B cell (primary cell): ENCODE measurements at regions not wholly inside any gene's neighbourhood (a gene's known extent, or its start where the extent isn't known, plus 50 kb on each side); places are given as distances from the start of the nearest gene placed in this dataset.
"Not testable (repeated sequence)": the region's sequence is repeated elsewhere in the genome, so short reads cannot be mapped to it uniquely, and the experiment has no call there.

ENCODE experiments used
- ATAC-seq: fragments of 200-7000 bp; cut with Tn5 transposase; one replicate; pipeline ENCODE4 v1.10.0; 2021; ENCODE audit warnings: low read depth, mild to moderate bottlenecking, moderate number of reproducible peaks, moderate library complexity
- CTCF ChIA-PET: fragments of 350-600 bp; sonication (Branson Sonifier 250); formaldehyde crosslinking; loops from one replicate; lab custom pipeline; 2021; ENCODE audit warnings: antibody characterized with exemption, inconsistent platforms; lab: Charles Lee
- POLR2A ChIA-PET: fragments of 350-600 bp; sonication (Branson Sonifier 250); formaldehyde crosslinking; loops from one replicate; lab custom pipeline; 2021; ENCODE audit warnings: antibody characterized with exemption; lab: Charles Lee
- DNase-seq: peaks from one replicate; pipeline ENCODE4 v3.0.0; 2013
- H2AFZ ChIP-seq: 2 replicates; pipeline ENCODE4 v1.6.1; 2012; ENCODE audit warnings: mild to moderate bottlenecking, low read depth, low read length; ENCODE audit not compliant: insufficient read depth, poor library complexity, severe bottlenecking
- H3K27ac ChIP-seq, 2 donors: 1 replicate in 1 of 2; 2 replicates in 1 of 2; pipeline ENCODE4 v1.5.1; 2012 to 2013; ENCODE audit warnings: low read length in 2 of 2, mild to moderate bottlenecking in 2 of 2, moderate library complexity in 1 of 2
- H3K27me3 ChIP-seq, 4 experiments: fragments of 200-600 bp in 1 of 4; sonication (generic) in 1 of 4; replicated peaks in 1 of 4; 1 replicate in 2 of 4; 2 replicates in 2 of 4; pipeline versions ENCODE4 v1.6.1 to v1.7.0; 2013 to 2016; ENCODE audit warnings: low read length in 3 of 4, mild to moderate bottlenecking in 2 of 4, mixed read lengths in 1 of 4, moderate library complexity in 1 of 4; ENCODE audit not compliant: insufficient read depth in 4 of 4, control insufficient read depth in 3 of 4; ENCODE audit errors: control extremely low read depth in 1 of 4
- H3K36me3 ChIP-seq, 2 experiments: replicated peaks in 1 of 2; 1 replicate in 1 of 2; 2 replicates in 1 of 2; pipeline versions ENCODE4 v1.6.1 to v1.7.1; 2013; ENCODE audit warnings: low read length in 1 of 2; ENCODE audit not compliant: insufficient read depth in 2 of 2, control insufficient read depth in 1 of 2; ENCODE audit errors: control extremely low read depth in 1 of 2, extremely low read depth in 1 of 2
- H3K4me1 ChIP-seq, 2 donors: fragments of 200-600 bp in 1 of 2; sonication (generic) in 1 of 2; 1 replicate in 1 of 2; 2 replicates in 1 of 2; pipeline versions ENCODE4 v1.5.1 to v1.6.1; 2013 to 2017; ENCODE audit warnings: low read length in 2 of 2; ENCODE audit not compliant: control insufficient read depth in 2 of 2, insufficient read depth in 2 of 2
- H3K4me2 ChIP-seq: replicated peaks from 2 replicates; pipeline ENCODE3; 2012; ENCODE audit warnings: mild to moderate bottlenecking, low read depth, low read length; ENCODE audit not compliant: poor library complexity, severe bottlenecking
- H3K4me3 ChIP-seq, 5 experiments: fragments of 200-600 bp in 1 of 5; sonication (generic) in 1 of 5; 1 replicate in 3 of 5; 2 replicates in 2 of 5; pipeline versions ENCODE4 v1.5.1 to v1.7.0; 2011 to 2016; ENCODE audit warnings: low read length in 4 of 5, mild to moderate bottlenecking in 4 of 5, low read depth in 2 of 5, control low read depth in 1 of 5, moderate library complexity in 1 of 5; ENCODE audit not compliant: insufficient read depth in 1 of 5; ENCODE audit errors: control extremely low read depth in 1 of 5, extremely low read depth in 1 of 5
- H3K79me2 ChIP-seq: fragments of 200-600 bp; sonication (generic); one replicate; pipeline ENCODE4 v1.6.0; 2016; ENCODE audit warnings: low read length; ENCODE audit not compliant: control insufficient read depth, insufficient read depth
- H3K9ac ChIP-seq: fragments of 200-600 bp; sonication (generic); 2 replicates; pipeline ENCODE4 v1.6.1; 2017; ENCODE audit warnings: mild to moderate bottlenecking, low read length, moderate library complexity
- H3K9me3 ChIP-seq, 3 donors: one replicate each; pipeline versions ENCODE4 v1.6.1 to v1.7.1; 2013; ENCODE audit warnings: low read length in 2 of 3; ENCODE audit not compliant: control insufficient read depth in 2 of 3, insufficient read depth in 1 of 3; ENCODE audit errors: control extremely low read depth in 1 of 3
- H4K20me1 ChIP-seq: 2 replicates; pipeline ENCODE4 v1.6.0; 2012; ENCODE audit warnings: mild to moderate bottlenecking, low read length; ENCODE audit not compliant: insufficient read depth, control insufficient read depth, poor library complexity, severe bottlenecking
- H3K27ac Mint-ChIP-seq: one replicate; pipeline ENCODE4 v1.8.0; 2021; ENCODE audit warnings: mixed read lengths
- H3K27me3 Mint-ChIP-seq: one replicate; pipeline ENCODE4 v1.8.0; 2021; ENCODE audit warnings: mixed read lengths
- H3K4me1 Mint-ChIP-seq: one replicate; pipeline ENCODE4 v1.8.0; 2021; ENCODE audit warnings: mixed read lengths
- H3K4me3 Mint-ChIP-seq: one replicate; pipeline ENCODE4 v1.8.0; 2021; ENCODE audit warnings: mixed read lengths
- H3K9me3 Mint-ChIP-seq: one replicate; pipeline ENCODE4 v1.8.0; 2022; ENCODE audit warnings: mixed read lengths; ENCODE audit not compliant: insufficient read depth
- EZH2 ChIP-seq: IDR thresholded peaks from 2 replicates; pipeline ENCODE4 v1.6.1; 2012; ENCODE audit warnings: borderline replicate concordance, low read depth, mild to moderate bottlenecking, moderate library complexity, low read length; ENCODE audit not compliant: insufficient read depth, poor library complexity, severe bottlenecking
- WGBS: methylation state at CpG from one replicate; pipeline ENCODE4 v1.1.5; 2013; ENCODE audit warnings: missing lambda C conversion rate; ENCODE audit not compliant: insufficient coverage; 5-methylcytosine and 5-hydroxymethylcytosine counted together
- intact Hi-C: fragments of 100-400 bp; cut with micrococcal nuclease; formaldehyde crosslinking; loops from one replicate; pipeline ENCODE4 v1.10.0; 2022
- TF ChIP-seq, protein P1 (sequence below): fragments of 200-600 bp; IDR thresholded peaks from one replicate; pipeline ENCODE4 v1.8.0; 2022; ENCODE audit warnings: antibody characterized with exemption, mild to moderate bottlenecking

DNA sequence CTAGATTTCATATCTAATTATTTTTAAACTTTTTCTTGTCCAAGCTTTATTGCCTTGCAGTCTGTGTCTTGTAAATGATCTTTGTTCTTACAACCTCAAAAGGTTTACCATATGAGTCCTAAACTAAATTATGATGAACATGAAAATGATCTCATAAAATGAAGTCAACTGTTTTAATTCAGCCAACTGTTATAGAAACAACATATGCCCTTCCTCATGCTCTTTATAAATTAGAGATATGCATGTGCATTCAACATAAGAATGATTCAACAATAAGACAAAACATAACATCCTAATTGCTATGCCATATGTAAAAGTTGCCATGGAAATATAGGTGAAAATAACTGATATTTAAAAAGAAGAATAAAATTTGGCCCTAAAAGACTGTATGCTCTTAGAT is 774.4 kb downstream of the LUZP2 start:
- no peak overlapping the region for H3K4me3 ChIP-seq
- no peaks in the 10 kb centered on the region for H3K79me2 ChIP-seq
- no peaks in the 10 kb centered on the region for H4K20me1 ChIP-seq
- no peak overlapping the region for H3K9ac ChIP-seq
- H3K4me1 ChIP-seq: no peaks in the 10 kb centered on the region
- ATAC-seq (no peak), DNase-seq (no peak)
- H3K27ac ChIP-seq: no peak overlapping the region
- Mint-ChIP-seq H3K9me3 (peaks cover 2% of the 10 kb centered on the region), H3K4me1 (no peaks in the 10 kb centered on the region), H3K4me3 (no peak overlapping the region), H3K27ac (no peak overlapping the region), H3K27me3 (no peaks in the 10 kb centered on the region)
- ChIA-PET CTCF (no interaction called here), POLR2A (no interaction called here)
- TF ChIP-seq, protein P1, sequence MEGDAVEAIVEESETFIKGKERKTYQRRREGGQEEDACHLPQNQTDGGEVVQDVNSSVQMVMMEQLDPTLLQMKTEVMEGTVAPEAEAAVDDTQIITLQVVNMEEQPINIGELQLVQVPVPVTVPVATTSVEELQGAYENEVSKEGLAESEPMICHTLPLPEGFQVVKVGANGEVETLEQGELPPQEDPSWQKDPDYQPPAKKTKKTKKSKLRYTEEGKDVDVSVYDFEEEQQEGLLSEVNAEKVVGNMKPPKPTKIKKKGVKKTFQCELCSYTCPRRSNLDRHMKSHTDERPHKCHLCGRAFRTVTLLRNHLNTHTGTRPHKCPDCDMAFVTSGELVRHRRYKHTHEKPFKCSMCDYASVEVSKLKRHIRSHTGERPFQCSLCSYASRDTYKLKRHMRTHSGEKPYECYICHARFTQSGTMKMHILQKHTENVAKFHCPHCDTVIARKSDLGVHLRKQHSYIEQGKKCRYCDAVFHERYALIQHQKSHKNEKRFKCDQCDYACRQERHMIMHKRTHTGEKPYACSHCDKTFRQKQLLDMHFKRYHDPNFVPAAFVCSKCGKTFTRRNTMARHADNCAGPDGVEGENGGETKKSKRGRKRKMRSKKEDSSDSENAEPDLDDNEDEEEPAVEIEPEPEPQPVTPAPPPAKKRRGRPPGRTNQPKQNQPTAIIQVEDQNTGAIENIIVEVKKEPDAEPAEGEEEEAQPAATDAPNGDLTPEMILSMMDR: no peak
- TF ChIP-seq EZH2: no peak
- H2AFZ ChIP-seq: no peak overlapping the region
- intact Hi-C loops: no loop called here
- peaks cover 0 to 1% (median 0%) of the 10 kb centered on the region in 3 donors for H3K9me3 ChIP-seq
- H3K4me2 ChIP-seq: no peak overlapping the region
- H3K27me3 ChIP-seq: no peaks in the 10 kb centered on the region
- H3K36me3 ChIP-seq: no peaks in the 10 kb centered on the region

DNA sequence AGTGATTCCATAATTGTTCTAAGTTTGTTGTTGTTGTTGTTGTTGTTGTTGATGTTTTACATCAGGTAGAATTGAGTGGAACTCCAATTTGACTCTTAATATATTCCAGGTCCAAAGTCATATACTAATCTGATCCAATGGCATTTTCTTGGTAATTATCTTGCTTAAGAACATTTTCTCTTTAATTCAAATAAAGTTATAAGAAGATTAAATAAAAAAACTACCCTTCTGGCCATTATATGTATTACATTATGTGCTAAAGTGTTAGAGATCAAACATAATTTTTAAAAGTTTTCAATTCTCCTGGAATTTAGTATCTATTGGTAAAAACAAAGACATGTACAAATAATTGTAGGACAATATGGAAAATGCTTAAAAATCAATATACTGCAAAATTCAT is 775.4 kb downstream of the LUZP2 start:
- intact Hi-C loops: no loop called here
- Histone ChIP-seq H3K9me3 (peaks cover 0 to 1% (median 0%) of the 10 kb centered on the region in 3 donors), H3K27me3 (no peaks in the 10 kb centered on the region), H3K36me3 (no peaks in the 10 kb centered on the region), H3K4me1 (no peaks in the 10 kb centered on the region), H3K4me3 (no peak overlapping the region), H3K27ac (no peak overlapping the region), H4K20me1 (no peaks in the 10 kb centered on the region), H2AFZ (no peak overlapping the region), H3K4me2 (no peak overlapping the region), H3K9ac (no peak overlapping the region), H3K79me2 (no peaks in the 10 kb centered on the region)
- Mint-ChIP-seq H3K4me3 (no peak overlapping the region), H3K9me3 (no peaks in the 10 kb centered on the region), H3K27ac (no peak overlapping the region), H3K27me3 (no peaks in the 10 kb centered on the region), H3K4me1 (no peaks in the 10 kb centered on the region)
- ChIA-PET CTCF (no interaction called here), POLR2A (no interaction called here)
- TF ChIP-seq, protein P1: no peak
- no peak for TF ChIP-seq EZH2
- DNase-seq (no peak), ATAC-seq (no peak)

DNA sequence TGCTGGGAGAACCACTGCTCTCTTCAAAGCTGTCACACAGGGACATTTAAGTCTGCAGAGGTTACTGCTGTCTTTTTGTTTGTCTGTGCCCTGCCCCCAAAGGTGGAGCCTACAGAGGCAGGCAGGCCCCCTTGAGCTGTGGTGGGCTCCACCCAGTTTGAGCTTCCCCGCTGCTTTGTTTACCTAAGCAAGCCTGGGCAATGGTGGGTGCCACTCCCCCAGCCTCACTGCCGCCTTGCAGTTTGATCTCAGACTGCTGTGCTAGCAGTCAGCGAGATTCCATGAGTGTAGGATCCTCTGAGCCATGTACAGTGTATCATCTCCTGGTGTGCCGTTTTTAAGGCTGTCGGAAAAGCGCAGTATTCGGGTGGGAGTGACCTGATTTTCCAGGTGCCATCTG is 784.0 kb downstream of the LUZP2 start:
- H3K79me2 ChIP-seq, H3K4me1 Mint-ChIP-seq, CTCF ChIA-PET, intact Hi-C loops, H3K27ac Mint-ChIP-seq, H3K27ac ChIP-seq, H4K20me1 ChIP-seq, DNase-seq, H3K9ac ChIP-seq, H3K36me3 ChIP-seq, H3K9me3 Mint-ChIP-seq, H3K4me2 ChIP-seq, H3K27me3 Mint-ChIP-seq, H3K9me3 ChIP-seq, POLR2A ChIA-PET, H3K4me1 ChIP-seq, ATAC-seq, H3K27me3 ChIP-seq, H3K4me3 Mint-ChIP-seq, H3K4me3 ChIP-seq, H2AFZ ChIP-seq: not testable (repeated sequence)
- WGBS: 82% methylated on average over 7 of the region's 7 CpGs
